Hypothalamus (tissue), 51 donors: ENCODE measurements at regions not wholly inside any gene's neighbourhood (a gene's known extent, or its start where the extent isn't known, plus 50 kb on each side); places are given as distances from the start of the nearest gene placed in this dataset.
"Not testable (repeated sequence)": the region's sequence is repeated elsewhere in the genome, so short reads cannot be mapped to it uniquely, and the experiment has no call there.

ENCODE experiments used
- DNase-seq, 51 donors: peaks; one replicate each; lab custom pipeline; 2025; lab: John Stamatoyannopoulos, UW

- no peak for DNase-seq
These were observed 750.5 kb downstream of the FRK start for GRCh38 chr6:115310156-115310555.

GRCh38 chr6:115302731-115303130 is 758.0 kb downstream of the FRK start:
- DNase-seq, result no peak

- no peak for DNase-seq
These were observed 773.2 kb downstream of the FRK start for GRCh38 chr6:115287467-115287866.

- no peak for DNase-seq
These were observed 783.7 kb downstream of the FRK start for GRCh38 chr6:115276881-115277565.

DNA sequence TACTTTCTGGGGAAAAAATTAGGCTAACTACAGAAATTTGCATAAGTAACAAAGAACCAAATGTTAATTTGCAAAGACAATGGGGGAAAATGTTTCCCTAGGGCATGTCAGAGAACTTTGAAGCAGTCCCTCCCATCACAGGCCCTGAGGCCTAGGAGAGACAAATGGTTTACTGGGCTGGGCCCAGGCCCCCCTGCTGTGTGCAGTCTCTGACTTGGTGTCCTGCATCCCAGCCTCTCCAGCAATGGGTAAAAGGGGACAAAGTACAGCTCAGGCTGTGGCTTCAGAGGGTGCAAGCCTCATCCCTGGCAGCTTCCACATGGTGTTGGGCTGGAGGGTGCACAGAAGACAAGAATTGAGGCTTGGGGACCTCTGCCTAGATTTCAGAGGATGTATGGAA is 788.4 kb downstream of the FRK start:
- DNase-seq, result no peak

DNA sequence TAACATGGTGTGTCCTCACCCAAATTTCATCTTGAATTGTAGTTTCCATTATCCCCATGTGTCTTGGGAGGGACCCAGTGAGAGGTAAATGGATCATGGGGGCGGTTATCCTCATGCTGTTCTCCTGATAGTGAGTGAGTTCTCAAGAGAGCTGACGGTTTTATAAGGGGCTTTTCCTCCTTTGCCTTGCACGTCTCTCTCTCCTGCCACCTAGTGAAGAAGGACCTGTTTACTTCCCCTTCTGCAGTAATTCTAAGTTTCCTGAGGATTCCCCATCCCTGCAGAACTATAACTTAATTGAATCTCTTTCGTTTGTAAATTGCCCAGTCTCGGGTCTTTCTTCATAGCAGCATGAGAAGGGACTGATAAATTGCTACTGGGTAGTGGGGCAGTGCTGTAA is 789.3 kb downstream of the FRK start:
- DNase-seq, result no peak

DNA sequence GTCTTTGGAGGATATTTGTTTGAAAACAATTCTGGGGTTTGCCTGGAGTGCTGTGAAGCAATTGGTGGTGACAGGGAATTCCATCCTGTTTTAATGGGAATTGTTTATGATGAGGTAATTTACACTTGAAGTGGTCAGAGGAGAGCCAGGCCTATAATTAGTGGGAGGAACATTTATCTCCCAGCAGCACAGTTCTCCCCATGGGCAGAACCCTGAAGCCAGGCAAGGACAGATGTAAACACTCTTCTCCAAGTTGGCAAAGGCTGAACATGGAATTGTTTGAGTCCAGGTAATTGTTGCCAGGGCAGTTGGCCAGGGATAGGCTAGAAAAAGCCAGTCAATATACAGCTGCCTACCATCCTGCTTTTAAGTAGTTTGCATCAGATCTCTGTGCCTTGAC is 789.7 kb downstream of the FRK start:
- DNase-seq, result no peak

GRCh38 chr6:115241373-115241772 is 819.3 kb downstream of the FRK start:
- DNase-seq, result no peak

DNA sequence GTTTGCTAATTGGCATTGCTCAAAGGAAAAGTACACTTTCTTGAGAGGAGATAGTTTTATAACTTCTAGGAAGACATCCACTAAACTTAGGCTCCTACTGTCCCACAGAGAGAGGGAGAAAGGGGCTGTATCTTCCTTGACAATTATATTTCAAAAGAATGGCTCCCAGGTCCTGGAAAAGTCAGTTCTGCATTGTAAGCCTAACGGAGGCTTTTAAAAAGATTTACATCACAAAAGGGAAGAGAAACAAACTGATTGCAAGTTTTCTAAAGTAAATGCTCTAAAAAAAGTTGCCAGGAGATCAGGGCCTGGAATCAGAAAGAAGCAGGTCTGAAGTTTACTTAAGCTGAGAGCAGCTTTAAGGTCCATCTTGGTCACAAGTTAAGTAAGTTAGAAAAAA is 839.5 kb downstream of the FRK start:
- no peak for DNase-seq

GRCh38 chr6:115220551-115221159 is 840.0 kb downstream of the FRK start:
- no peak for DNase-seq

DNA sequence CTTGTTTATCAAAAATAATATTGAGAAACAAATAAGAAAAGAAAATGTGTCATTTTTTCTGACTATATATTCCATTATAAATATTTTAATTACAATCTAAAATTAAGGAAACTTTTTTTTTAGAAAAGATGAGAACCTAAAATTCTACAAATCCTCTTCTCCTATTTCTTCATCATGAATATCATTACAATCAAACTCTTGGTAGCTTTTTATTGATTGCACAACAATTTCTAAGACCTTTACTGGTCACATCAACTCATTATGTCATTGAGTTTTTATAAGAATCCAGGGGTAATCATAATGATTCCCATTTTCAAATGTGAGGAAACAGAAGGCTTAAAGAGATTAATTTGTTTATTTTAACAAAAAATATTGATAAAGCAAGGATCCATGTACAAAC is 841.0 kb downstream of the FRK start:
- no peak for DNase-seq

GRCh38 chr6:115216835-115217234 is 843.9 kb downstream of the FRK start:
- no peak for DNase-seq

DNA sequence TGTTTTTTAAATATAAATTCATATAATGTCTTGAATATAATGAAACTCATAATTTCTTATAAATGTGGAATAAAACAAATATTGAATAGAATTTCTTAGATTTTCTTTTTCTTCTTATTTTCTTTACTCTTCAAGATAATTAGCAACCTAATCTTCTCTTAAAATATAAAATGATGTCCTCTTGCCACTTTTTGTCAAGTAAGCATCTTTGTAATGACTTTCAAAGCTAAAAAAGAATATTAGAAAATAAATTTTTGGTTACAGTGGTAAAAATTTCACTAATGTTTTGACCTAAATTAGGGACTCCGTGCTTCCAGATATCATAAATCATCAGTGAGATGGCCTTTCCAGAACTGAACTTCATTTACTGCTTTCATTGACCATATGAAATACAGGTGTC is 846.4 kb downstream of the FRK start:
- DNase-seq, result no peak

- DNase-seq, result no peak
These were observed 857.3 kb downstream of the FRK start for GRCh38 chr6:115203381-115203780.

GRCh38 chr6:115194981-115195638 is 852.3 kb upstream of the HS3ST5 start:
- DNase-seq, result no peak

- no peak for DNase-seq
These were observed 849.2 kb upstream of the HS3ST5 start for GRCh38 chr6:115191989-115192388.

DNA sequence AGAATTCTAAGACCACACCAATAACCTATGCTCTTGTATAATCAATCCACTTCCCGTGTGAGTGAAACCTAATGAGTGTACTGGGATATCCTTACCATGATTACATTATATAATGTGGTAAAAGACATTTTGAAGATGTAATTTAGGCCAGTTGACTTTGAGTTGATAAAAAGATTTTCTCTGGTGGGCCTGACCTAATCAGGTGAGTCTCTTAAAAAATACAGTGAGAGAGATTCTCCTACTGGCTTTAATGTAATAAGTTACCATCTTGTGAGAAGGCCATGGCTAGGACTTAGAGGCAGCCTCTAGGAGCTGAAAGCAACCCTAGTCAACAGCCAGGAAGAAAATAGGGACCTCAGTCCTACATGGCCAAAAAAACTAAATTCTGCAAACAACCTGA is 847.7 kb upstream of the HS3ST5 start:
- no peak for DNase-seq

DNA sequence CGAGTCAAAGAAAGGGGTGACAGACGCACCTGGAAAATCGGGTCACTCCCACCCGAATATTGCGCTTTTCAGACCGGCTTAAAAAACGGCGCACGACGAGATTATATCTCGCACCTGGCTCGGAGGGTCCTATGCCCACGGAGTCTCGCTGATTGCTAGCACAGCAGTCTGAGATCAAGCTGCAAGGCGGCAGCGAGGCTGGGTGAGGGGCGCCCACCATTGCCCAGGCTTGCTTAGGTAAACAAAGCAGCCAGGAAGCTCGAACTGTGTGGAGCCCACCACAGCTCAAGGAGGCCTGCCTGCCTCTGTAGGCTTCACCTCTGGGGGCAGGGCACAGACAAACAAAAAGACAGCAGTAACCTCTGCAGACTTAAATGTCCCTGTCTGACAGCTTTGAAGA is 832.6 kb upstream of the HS3ST5 start:
- not testable (repeated sequence) for DNase-seq

- DNase-seq, result not testable (repeated sequence)
These were observed 823.1 kb upstream of the HS3ST5 start for GRCh38 chr6:115165912-115166311.

GRCh38 chr6:115159733-115160132 is 816.9 kb upstream of the HS3ST5 start:
- DNase-seq, result no peak

DNA sequence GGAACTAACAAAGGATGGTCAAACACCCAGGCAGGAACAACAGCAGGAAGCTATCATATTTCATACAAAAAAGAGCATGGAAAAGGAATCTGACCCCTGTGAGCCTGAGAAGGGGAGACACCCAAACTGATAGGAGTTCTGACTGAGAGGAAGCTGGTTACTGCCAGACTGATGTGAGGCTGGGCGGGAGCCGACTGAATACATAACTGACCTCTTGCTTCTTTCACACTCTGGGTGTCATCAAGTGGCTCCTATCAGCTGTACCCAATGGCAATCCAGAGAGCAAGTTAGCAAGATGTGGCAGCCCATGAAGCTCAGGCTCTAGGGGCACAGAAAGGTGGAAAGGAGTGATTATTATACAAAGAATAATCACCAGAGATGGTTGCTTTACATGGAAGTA is 795.1 kb upstream of the HS3ST5 start:
- no peak for DNase-seq

DNA sequence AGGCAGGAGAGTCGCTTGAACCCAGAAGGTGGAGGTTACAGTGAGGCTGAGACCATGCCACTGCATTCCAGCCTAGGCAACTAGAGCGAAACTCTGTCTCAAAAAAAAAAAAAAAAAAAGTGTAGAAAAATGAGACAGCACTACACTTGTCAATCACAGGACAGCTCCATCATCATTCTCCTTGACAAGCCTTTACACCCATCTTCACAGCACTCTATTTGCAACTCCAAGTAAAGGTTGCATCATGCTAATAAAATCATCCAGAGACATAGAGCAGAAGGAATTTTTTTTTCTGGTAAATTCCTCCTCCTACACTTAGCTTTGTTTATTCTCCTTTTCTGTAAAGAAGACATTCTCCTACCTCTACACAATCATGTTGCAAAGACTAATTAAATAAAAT is 791.0 kb upstream of the HS3ST5 start:
- no peak for DNase-seq
